HG02588 (cell line): ENCODE measurements at regions not wholly inside any gene's neighbourhood (a gene's known extent, or its start where the extent isn't known, plus 50 kb on each side); places are given as distances from the start of the nearest gene placed in this dataset.

ENCODE experiments used
- ATAC-seq: cut with Tn5 transposase; IDR thresholded peaks from one replicate; pipeline ENCODE4 v1.9.1; 2021; ENCODE audit warnings: mild to moderate bottlenecking, moderate library complexity; ENCODE audit not compliant: unreplicated experiment

DNA sequence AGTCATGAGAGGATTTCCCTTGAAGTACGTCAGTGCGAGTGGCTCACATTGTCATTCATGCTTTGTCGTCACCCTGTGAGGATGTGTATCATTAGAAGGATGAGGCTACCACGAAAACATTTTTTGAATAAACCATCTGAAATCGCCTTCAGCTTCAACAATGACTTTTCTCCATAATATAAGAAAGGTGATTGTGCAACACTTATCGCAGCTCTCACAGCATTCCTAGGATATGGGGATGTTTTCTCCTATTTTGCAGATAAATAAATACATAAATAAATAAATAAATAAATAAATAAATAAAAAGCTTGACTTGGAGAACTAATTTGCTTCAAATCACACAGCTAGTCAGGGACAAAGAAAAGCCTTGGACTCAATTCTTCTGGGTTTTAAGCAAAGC lies 326.5 kb downstream of the FOXA2 start:
- no peak for ATAC-seq

DNA sequence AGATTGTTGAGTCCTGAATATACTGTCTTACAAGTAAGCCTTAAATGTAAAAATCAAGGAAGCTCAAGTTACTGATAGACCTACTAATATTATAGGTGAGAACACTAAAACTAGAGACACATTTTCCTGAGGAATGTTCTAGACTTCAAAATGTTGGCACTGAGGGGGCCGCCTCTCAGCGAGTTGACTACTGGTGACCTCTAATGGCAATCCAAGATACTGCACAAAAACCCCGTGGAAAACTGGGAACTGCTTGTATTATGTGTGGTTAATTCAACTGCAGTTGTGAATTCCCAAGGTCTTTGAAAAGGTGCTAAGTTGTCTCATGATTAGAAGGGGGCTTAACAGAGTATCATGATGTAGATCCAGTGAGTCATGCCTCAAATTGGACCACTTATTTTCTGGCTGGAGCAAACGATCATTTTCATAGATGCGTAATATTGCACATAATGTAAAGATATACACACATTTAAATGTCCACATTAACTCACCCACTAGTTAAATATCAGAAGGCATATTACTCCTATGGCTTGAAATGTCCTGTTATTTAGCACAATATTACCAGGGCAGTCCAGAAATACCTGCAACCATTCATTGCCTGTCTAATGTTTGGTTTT lies 336.2 kb downstream of the FOXA2 start:
- ATAC-seq: no peak

DNA sequence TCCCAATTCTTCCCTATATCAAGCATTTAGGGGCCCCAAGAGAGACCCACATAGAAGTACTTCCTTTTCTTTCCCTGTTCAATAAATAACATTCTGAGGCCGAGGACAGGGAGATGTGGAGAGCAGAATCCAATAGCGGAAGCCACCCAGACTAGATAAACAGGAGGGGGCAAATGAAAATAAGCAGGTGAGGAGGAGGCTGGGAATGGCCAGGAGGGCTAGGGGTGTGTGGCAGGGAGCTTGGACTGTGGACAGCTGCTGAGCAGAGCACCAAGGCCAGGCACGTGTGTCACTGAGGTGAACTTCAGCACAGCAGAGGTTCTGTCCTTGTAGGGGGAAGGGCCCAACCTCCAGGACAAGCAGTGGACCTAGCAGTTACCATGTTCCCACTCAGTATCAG lies 339.2 kb downstream of the FOXA2 start:
- no peak for ATAC-seq

DNA sequence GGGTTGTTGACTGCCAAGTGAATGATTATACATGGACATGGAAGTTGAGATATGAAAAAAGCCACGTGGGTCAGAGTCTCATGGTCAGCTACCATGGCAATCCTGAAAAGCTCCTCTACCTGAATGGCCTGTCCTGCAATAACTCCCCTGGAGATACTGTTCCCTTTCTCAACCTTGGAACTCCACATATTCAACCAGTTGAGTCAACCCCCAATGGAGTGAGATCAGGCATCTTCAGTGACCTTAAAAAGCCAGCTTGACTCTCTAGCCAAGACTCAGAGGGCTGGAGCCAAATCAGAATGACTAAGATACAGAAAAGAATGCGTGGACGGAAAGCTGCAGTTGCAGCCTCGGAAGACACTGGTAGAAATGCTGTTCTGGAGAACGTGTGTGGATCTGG lies 341.3 kb downstream of the FOXA2 start:
- ATAC-seq: no peak

DNA sequence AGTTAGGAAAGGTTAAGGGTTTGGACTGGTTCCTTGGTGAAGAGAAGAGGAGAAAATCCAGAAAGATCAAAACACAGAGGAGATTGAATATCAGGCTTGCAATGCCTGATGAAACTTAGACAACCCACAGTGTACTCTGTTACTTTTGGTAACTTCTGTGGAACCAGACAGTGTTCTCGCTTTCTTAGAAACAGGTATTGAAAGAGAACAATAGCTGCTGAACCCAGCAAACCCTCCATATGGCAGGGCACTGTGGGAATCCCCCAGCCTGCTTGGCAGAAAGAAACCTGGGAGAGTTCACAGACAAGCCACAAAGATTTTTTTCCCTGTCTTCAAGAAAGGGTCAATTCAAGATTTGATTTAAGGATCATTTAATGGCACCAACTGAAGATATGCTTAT lies 342.8 kb downstream of the FOXA2 start:
- no peak for ATAC-seq

DNA sequence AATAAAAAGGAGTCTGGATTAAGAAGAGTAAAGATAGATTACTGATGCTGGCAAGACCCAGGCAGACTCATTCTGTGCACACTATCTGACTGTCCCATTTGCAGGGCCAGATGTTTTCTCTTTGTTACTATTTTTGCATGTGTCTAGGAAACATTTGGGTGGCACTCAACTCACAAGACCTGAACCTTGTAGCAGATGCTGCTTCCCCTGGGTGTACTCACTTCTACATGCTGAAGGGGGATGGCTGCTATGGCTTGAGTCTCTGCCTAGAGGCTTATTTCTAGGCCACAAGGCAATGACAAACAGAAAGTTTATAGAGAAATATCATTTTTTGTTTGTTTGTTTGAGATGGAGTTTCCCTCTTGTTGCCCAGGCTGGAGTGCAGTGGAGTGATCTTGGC lies 351.4 kb downstream of the FOXA2 start:
- no peak for ATAC-seq

DNA sequence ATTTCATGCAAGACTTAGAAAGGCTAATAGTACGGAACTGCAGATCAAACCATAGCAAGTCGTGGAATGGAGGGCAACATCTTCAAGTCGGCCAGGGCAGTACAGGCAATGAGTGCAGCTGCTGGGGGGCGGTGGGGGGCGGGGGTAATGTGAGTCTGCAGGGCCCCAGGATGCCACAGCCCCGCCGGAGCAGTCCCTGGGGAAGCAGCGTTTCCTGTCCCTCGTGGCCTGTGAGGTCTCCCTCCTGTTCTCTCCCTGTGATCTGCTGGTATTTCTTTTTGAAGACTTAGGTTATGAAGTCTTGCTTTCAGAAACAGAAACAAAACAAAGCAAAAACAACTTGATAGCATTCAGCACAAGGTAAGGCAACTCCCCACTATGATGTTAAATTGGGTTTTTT lies 351.9 kb downstream of the FOXA2 start:
- no peak for ATAC-seq

DNA sequence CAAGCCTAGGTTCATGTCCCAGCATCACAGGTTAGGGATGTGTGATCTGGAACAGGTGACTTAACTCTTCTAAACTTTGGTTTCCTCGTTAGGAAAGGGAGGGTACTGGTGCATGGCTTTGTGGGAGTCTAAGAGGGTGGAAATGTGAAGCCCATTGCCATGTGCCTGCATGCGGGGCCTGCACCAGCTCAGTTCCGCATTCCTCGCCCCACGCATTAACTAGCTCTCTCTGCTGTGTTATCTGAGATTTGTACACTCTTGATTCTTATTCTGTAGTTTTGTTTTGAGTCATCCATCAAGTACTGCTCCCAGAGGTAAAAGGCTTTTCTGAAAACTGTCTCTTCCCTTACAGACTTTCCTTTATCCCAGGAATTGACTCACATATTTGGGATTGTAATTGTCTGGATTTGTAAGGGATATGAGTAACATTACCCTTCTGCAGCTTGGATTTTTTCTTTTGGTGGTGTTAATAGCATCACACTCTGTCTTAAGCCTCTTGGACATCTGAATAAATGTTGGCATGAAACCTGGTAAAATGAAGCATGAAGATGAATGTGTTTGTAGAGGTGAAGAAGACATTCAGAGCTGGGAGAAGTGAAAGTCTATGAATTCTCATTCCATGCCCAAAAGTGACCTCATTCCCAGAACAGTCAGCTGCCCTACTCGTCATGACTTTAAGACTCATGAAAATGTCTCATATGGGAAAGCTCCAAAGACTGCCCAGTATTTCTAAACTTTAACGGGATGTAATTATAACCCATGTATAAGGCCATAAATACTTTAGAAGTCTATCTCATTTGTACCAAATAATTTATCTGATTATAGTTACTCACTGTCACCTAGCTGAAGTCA lies 357.3 kb downstream of the FOXA2 start:
- ATAC-seq: no peak

DNA sequence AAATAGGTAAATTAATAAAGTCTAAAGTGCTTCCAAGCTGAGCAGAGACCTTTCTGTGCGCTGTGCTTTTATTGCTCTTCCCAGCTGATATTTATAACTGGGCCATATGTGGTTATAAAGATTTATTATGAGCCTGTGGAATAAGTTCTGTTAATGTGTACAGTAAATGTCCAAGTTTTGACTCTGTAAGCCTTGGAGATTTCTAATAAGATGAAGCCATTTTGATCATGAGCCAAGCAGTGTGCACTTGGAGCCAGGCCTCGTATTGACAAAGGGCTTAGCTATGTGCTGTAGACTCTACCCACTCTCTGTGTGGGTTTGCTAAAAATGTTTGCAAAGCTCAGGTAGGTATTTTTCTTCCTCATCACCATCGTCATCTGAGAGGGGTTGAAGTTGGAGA lies 361.1 kb downstream of the FOXA2 start:
- no peak for ATAC-seq

DNA sequence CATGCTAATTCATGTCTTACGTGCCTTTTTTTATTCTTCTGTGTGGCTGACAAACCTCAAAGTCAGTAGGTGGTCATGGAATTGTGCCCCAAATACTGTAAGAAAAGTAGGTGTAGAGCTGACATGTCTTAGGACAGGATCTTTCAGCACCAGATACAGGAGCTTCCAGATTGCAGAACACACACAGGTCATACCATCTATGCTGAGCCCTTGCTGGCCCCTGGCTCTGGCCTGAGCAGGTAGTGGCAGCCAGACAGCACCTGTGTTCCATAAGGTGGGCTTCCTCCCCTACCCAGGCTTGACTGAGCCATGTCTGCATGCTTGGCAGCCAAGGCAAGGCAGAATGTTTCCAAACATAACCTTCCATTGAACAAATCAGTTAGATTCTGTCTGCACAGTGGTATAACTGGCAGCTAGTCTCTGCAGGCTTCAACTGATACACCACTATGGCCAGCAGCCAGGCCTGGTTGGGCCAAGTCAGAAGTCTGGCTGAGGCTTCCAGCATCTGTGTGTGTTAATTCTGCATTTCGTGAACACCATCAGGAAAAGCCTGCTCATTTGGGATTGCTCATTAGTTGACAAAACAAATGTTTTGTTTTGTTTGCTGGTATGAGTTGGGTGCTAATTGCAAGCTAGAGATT lies 366.5 kb downstream of the FOXA2 start:
- ATAC-seq: no peak

DNA sequence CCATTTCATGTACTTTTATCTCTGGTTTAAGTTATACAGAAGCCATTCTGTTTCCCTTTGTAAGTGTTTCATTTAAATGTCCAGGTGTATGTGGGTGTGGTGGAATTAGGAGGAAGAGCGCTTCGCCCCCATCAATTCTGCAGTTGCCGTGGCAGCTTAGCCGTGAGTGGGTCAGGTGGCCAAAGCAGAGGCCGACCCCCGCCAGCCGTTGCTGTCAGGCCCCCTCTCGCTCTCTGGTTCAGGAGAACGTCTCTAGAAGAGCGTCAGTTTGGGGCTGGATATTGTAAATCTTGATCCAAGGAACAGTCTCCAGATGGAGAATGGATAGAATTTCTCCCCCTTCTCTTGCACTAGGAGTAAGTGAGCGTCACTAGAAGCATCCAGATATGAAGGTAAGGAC lies 367.4 kb downstream of the FOXA2 start:
- ATAC-seq: no peak

DNA sequence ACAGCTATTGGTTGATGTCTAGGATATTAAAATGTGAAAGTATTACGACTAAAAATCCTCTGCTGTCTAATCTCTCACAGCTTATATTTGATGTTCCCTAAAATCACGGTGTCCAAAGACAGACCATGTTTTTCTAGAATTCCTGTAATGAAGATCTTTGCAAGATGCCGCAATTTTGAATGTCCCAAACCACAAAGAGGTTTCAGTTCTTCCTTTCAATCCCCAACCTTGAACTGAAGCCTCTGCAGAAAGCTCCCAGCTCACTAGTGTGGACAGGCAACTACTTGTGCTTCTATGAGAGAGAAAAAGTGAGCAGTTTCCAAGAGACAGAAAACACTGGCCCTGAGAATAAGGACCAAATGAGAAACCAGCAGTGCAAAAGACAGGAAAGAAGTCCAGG lies 370.1 kb downstream of the FOXA2 start:
- no peak for ATAC-seq

DNA sequence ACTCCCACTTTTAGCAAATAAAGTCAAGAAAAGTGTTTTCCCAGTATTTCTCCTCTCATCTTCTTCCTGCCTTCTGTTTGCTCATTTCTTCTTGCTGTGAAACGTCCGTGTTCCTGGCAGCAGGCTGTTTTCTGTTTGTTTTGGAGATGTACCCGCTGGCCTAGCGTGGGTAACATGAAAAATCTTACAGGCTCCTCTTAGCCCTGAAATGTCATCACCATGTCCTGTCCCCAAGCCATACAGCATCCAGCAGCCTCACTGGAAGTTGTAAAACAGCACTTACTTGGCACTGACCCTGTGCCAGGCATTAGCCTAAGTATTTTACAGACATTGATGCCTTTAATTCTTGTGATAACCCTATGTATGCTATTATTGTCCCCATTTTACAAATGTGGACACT lies 371.1 kb downstream of the FOXA2 start:
- no peak for ATAC-seq

DNA sequence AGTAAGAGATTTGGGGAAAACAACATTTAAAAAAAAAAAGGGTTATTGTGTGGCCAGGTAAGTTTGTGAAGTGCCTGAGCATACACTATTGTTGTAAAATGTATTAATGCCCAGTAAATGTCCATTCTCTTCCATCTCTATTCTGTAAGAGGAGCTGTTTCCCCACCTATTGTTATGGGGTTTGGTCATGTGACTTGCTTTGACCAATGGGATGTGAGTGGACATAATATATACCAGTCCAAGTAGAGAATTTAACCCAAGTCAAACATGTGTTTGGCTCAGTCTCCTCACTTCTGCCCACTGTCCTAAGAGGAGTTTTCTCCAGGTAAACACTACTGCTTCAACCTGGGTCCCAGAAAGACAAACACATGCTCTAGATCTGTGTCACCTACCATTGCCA lies 377.1 kb downstream of the FOXA2 start:
- ATAC-seq: no peak

DNA sequence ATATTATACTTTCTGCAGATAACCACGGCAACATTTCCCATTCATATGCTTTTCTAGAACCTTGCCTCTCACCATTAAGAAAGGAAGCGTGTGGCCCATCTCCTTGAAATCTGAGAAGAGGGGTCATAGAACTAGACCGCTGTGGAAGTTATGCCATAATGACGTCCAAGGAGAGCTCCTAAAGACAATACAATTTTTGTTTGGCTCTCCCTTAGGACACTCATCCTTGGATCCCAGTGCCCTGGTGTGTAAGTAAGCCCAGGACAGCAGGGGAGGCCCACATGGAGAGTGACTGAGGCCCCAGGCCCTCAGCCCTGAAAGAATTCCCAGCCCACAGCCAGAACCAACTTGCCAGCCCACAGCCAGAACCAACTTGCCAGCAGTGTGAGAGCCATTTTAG lies 379.6 kb downstream of the FOXA2 start:
- no peak for ATAC-seq

DNA sequence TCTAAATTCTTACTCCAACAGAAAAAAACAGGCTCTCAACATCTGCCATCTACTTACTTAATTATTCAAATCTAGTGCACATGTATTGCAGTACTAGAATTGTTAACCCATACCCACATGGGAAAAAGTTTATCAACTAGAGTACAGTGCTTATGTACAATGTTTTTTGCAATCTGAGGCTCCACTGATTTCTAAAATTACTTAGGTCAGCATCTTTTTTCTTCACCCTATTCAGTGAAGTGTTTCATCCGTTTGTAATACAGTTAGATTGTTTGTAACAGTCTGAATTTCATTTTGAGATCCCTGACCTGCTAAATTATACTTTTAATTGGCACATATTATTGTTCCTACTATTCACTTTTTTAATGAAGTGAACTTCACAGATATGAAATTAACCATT lies 402.2 kb downstream of the FOXA2 start:
- no peak for ATAC-seq

DNA sequence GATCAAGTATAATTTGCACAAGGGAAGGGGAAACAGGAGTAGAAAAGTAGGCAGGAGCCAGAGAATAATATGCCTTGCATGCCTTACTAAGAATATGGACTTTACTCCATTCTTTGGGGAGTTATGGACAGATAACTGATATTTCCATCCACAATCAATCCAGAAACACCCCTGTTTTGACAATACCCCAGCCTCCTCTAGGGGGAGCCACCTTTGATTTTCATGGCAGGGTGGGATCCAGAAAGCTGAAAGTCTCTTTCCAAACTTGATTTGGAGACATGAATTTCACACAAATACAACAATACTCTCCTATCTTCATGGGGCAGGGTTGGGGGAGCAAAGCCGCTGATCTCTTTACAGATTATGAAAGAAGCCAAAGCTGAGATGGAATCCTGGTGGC lies 404.1 kb downstream of the FOXA2 start:
- ATAC-seq: no peak

DNA sequence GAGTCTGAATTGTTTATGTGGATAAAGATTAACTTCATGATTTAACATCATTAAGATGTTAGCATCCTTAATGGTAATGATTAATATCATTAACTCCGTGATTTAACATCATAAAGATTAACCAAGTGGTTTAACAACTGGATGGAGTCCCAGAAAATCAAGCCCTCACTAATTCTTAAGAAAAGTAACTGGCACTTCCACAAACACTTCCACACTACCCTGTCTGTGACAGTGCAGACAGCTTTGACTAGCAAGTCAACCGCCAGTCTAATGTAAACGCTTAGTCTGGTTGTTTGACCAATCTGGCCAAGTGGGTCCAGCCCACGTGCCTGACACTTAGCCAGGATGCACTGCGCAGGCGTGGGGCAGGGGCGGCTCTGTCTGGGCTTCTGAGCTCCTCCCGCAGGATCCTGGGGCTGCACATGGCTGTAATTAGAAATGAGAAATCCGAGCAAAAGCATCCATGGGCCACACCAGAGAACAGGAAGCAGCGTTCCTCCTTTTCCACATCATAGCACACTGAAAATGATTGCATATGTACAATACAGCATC lies 424.2 kb downstream of the FOXA2 start:
- ATAC-seq: no peak

DNA sequence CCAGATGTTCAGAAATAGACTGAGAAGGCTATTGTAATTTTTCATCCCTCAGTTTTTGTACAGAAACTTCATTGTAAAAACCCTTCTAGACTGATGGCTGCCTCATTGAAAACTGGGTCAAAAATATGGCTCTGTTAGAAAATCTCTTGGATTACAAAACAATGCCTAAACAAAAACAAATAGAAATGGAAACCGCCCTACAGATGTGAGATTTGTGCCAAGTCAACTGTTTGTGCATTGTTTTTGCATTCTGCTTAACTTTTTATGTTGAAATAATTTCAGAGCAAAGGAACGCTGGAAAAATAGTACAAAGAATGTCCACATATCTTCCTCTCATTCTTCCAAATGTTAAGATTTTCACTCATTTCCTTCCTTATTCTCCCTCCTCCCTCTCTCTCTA lies 425.1 kb downstream of the FOXA2 start:
- no peak for ATAC-seq

DNA sequence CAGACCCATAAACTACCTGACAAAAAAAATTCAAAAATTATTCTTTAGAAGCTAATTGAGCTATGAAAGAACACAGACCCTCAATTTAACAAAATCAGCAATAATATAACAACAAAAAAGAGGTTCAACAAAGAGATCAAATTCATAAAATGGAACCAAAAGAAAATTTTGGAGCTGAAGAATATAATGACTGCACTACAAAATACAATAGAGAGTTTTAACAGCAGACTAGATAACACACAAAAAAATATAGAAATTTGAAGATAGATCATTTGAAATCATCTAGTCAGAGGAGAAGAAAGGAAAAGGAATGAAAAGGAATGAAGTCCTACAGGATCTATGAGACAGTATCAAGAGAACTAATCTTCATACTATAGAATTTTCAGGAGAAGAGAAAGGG lies 422.1 kb downstream of the PAX1 start:
- no peak for ATAC-seq

DNA sequence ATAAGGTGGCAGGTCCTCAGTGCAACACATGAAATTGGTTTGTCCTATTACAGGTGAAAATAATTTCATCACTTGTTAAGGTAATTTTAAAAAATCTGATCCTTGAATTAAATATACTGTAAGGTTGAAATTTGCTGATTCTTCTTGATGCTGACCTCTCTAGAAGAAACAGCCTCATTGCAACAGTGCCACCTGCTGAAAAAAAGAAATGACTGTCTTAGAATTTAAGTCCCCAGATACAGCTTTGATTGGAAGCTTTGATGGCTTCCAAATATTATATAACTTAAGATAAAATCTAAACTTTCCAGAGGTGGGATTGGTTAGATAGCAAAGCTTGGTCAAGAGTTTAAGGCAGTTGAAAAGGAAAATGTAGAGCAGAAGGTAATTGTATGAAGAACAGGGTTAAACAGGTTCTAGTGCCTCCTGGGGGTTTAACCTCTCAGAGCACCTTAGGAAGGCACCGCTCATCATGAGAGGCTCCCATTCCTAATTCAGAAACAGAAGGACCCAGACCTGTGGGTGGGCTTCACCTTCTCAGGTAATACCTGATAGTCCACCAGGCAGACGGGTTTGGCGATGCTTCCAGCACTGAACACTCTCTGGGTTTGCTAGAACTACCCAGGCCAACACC lies 401.0 kb downstream of the PAX1 start:
- no peak for ATAC-seq

DNA sequence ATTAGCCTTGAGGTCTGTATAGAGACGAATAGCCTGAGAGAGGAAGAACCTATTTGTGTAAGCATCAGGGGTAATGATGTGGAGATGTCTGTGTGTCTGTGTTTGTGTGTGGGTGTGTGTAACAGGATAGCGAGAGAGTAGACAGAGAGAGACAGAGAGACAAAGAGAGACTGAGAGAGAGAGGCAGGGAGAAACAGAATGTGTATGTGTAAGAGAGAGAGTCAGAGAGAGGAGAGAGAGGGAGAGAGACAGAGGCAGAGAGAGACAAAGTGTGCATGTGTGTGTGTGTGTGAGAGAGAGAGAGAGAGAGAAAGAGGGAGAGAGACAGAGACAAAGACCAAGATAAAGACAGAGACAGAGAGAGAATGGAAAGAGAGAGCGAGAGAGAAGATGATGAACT lies 396.1 kb downstream of the PAX1 start:
- ATAC-seq: no peak
